Body of pancreas (tissue), 4 donors: ENCODE measurements at regions not wholly inside any gene's neighbourhood (a gene's known extent, or its start where the extent isn't known, plus 50 kb on each side); places are given as distances from the start of the nearest gene placed in this dataset.

Source experiments
- ATAC-seq: fragments of 150-250 bp; one replicate; pipeline ENCODE4 v1.9.1; 2016
- DNase-seq, 4 donors: peaks; one replicate each; pipeline ENCODE4 v3.0.0-alpha.2; 2019
- H3K27ac ChIP-seq, 4 donors: fragments of 200-600 bp; sonication (generic); 1 replicate in 3 of 4; 2 replicates in 1 of 4; pipeline versions ENCODE4 v1.5.1 to v1.6.1; 2016 to 2019; ENCODE audit warnings: mild to moderate bottlenecking in 1 of 4, mixed read lengths in 1 of 4, moderate library complexity in 1 of 4
- H3K27me3 ChIP-seq, 2 donors: fragments of 200-600 bp; sonication (generic); one replicate each; pipeline ENCODE4 v1.6.0; 2016; ENCODE audit warnings: mild to moderate bottlenecking in 1 of 2
- H3K36me3 ChIP-seq, 2 donors: fragments of 200-600 bp; sonication (generic); replicated peaks in 1 of 2; 2 replicates each; pipeline ENCODE4 v1.5.1; 2016; ENCODE audit warnings: low read depth in 2 of 2; ENCODE audit not compliant: insufficient read depth in 1 of 2
- H3K4me1 ChIP-seq: fragments of 200-600 bp; sonication (generic); one replicate; pipeline ENCODE4 v1.6.0; 2016
- H3K4me3 ChIP-seq, 2 donors: fragments of 200-600 bp; sonication (generic); 1 replicate in 1 of 2; 2 replicates in 1 of 2; pipeline ENCODE4 v1.5.1; 2016 to 2019
- H3K9me3 ChIP-seq, 3 donors: fragments of 200-600 bp; sonication (generic); 1 replicate in 2 of 3; 2 replicates in 1 of 3; pipeline ENCODE4 v1.5.1; 2016
- CTCF ChIP-seq, 7 experiments: fragments of 450-650 bp in 4 of 7; fragments of 200-600 bp in 3 of 7; sonication (generic) in 3 of 7; IDR thresholded peaks; one replicate each; pipeline ENCODE4 v1.5.1; 2016 to 2019; ENCODE audit warnings: antibody characterized with exemption in 7 of 7
- POLR2A ChIP-seq, 3 donors: fragments of 450-650 bp; IDR thresholded peaks; one replicate each; pipeline ENCODE4 v1.6.1; 2016; ENCODE audit warnings: antibody characterized with exemption in 3 of 3, mild to moderate bottlenecking in 2 of 3
- WGBS, 2 donors: methylation state at CpG; one replicate each; pipeline ENCODE4 v1.1.5; 2017; 5-methylcytosine and 5-hydroxymethylcytosine counted together
- intact Hi-C: fragments of 100-400 bp; cut with DNase I; formaldehyde crosslinking; loops from one replicate; pipeline ENCODE4 v1.15.1; 2023

GRCh38 chr10:123554656-123555055, 111.5 kb upstream of the GPR26 start:
- ATAC-seq: no peak
- intact Hi-C loops: no loop called here
- H3K27ac ChIP-seq: no peak overlapping the region
- TF ChIP-seq POLR2A (IDR thresholded peaks at IDR 0.05): no peak
- no peak for TF ChIP-seq CTCF (IDR thresholded peaks at IDR 0.05)
- no peaks in the 10 kb centered on the region for H3K4me1 ChIP-seq
- no peaks in the 10 kb centered on the region for H3K9me3 ChIP-seq
- no peaks in the 10 kb centered on the region for H3K27me3 ChIP-seq
- DNase-seq: no peak
- H3K36me3 ChIP-seq: no peaks in the 10 kb centered on the region
- no peak overlapping the region for H3K4me3 ChIP-seq
- 60 to 68% methylated on average over 8 of the region's 8 CpGs for WGBS, 2 donors

GRCh38 chr10:123555616-123556015, 110.5 kb upstream of the GPR26 start:
- no peak for DNase-seq
- H3K9me3 ChIP-seq: no peaks in the 10 kb centered on the region
- H3K4me3 ChIP-seq: no peak overlapping the region
- no peaks in the 10 kb centered on the region for H3K4me1 ChIP-seq
- no peaks in the 10 kb centered on the region for H3K36me3 ChIP-seq
- intact Hi-C loops: no loop called here
- no peaks in the 10 kb centered on the region for H3K27me3 ChIP-seq
- ATAC-seq: no peak
- H3K27ac ChIP-seq: no peak overlapping the region
- no peak for TF ChIP-seq CTCF (IDR thresholded peaks at IDR 0.05)
- no peak for TF ChIP-seq POLR2A (IDR thresholded peaks at IDR 0.05)
- 72 to 78% methylated on average over 4 of the region's 4 CpGs for WGBS, 2 donors

GRCh38 chr10:123556049-123556448, 110.1 kb upstream of the GPR26 start:
- intact Hi-C loops: no loop called here
- 61 to 67% methylated on average over 6 to 7 of the region's 7 CpGs for WGBS, 2 donors

GRCh38 chr10:123556736-123557135, 109.4 kb upstream of the GPR26 start:
- no peaks in the 10 kb centered on the region for H3K4me1 ChIP-seq
- intact Hi-C loops: no loop called here

More at GRCh38 chr10:123556049-123556448, 110.1 kb upstream of the GPR26 start:
- DNase-seq (no peak), ATAC-seq (no peak)
- no peak for TF ChIP-seq CTCF (IDR thresholded peaks at IDR 0.05)
- no peak for TF ChIP-seq POLR2A (IDR thresholded peaks at IDR 0.05)
- Histone ChIP-seq H3K27me3 (no peaks in the 10 kb centered on the region), H3K9me3 (no peaks in the 10 kb centered on the region), H3K27ac (no peak overlapping the region), H3K4me1 (no peaks in the 10 kb centered on the region), H3K4me3 (no peak overlapping the region), H3K36me3 (no peaks in the 10 kb centered on the region)

More at GRCh38 chr10:123556736-123557135, 109.4 kb upstream of the GPR26 start:
- Histone ChIP-seq H3K4me3 (no peak overlapping the region), H3K36me3 (no peaks in the 10 kb centered on the region), H3K9me3 (no peaks in the 10 kb centered on the region), H3K27me3 (no peaks in the 10 kb centered on the region), H3K27ac (no peak overlapping the region)
- no peak for DNase-seq
- no peak for TF ChIP-seq CTCF (IDR thresholded peaks at IDR 0.05)
- no peak for TF ChIP-seq POLR2A (IDR thresholded peaks at IDR 0.05)
- no peak for ATAC-seq
- WGBS, 2 donors: 52 to 60% methylated on average over 10 to 15 of the region's 16 CpGs
